OCI-M2 (cell line): ENCODE measurements at regions not wholly inside any gene's neighbourhood (a gene's known extent, or its start where the extent isn't known, plus 50 kb on each side); places are given as distances from the start of the nearest gene placed in this dataset.

ENCODE experiments used
- DNase-seq: peaks from one replicate; lab custom pipeline; 2025; ENCODE audit not compliant: unreplicated experiment; lab: John Stamatoyannopoulos, UW

- DNase-seq: no peak
These were observed 75.9 kb upstream of the DAB2 start for GRCh38 chr5:39500551-39501175.

GRCh38 chr5:39498278-39498952 lies 73.6 kb upstream of the DAB2 start:
- no peak for DNase-seq

DNA sequence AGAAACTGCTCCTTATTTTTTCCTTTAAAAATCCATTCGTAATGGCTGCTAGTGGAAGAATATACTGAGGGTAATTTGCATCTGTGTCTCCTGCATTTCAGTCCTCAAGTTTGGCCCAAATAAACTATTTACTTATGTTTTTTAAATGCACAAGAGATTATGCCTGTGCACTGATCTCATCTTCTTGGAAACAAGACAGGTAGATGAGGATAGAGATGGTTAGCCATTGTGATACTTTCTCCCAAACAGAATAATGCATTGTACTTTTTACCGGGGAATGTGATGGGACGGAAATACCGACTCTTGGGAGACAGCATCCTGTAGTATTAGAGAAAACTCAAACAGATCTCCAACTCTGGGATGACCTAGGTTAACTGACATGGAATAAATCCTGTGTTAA lies 72.5 kb upstream of the DAB2 start:
- no peak for DNase-seq

- DNase-seq: no peak
These were observed 70.4 kb upstream of the DAB2 start for GRCh38 chr5:39495227-39495626.

DNA sequence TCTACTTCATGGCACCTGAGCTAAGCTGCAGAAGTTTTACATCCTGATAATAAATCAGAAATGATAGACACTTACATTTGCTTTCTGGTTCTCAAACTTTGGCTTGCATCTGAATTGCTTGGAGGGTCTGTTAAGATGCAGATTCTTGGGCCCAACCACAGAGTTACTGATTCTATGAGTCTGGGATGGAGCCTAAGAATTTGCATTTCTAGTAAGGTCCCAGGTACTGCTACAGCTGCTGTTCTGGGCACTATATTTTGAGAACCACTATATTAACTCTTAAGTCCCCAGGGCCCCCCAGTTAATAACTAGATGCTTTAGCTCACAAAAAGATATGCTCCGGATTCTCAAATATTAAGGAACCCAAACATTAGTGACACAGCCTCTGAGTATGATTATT lies 69.8 kb upstream of the DAB2 start:
- DNase-seq: no peak

- no peak for DNase-seq
These were observed 69.3 kb upstream of the DAB2 start for GRCh38 chr5:39494107-39494510.

GRCh38 chr5:39491210-39491609 lies 66.4 kb upstream of the DAB2 start:
- no peak for DNase-seq

DNA sequence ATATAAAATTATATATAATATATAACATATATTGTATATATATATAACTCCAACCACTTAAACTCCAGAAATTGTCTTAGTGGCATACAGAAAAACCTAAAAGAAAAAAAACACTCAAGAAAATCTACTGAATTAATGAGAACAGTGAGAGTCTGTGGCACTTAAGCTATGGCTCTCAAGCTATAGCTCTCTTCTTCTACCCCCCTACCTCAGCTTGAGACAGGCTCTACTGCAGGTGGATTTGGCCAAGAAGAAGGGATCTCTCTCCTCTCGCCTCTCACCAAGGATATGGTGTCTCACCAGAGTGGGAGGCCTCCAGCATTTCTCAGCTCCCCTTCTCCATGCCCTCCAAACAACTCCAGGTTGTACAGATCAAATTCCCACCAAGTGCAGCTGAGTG lies 64.5 kb upstream of the DAB2 start:
- DNase-seq: no peak

DNA sequence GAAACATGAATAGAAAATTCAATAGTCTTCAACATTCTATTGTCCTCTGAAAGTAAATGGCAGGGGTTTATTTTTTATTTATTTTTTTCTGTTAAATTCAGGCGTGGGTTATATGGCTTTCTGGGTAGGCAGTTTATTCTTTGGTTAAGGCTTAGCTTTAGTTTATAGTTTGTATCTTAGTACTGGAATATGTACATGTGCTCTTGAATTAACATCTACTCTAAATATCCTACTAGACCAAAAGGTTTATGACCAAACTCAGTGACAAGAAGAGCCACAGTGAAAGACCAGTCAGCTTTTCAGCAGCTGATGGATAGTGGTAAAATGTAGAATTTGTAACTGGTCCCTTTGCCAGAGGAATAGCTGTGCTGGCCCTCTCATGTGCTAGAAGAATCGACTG lies 62.0 kb upstream of the DAB2 start:
- DNase-seq: no peak

DNA sequence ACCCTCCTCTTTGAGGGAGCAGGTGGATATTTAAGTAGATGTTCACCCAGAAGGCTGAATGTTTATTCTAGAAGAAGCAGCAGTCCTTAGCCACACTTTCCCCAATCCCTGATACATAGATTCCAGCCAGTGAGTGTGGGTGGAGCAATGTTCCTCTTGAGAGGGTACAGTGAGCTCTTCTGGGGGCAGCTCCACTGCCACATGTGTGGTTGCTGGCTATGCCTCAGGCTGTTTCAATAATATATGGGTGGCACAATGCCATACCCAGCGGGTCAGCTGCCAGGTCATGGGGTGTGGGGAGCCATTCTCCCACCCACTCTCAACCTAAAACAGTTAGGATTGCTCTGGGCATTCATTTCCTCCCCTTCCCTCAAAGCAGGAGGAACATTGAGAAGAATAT lies 61.6 kb upstream of the DAB2 start:
- DNase-seq: no peak

- DNase-seq: no peak
These were observed 60.3 kb upstream of the DAB2 start for GRCh38 chr5:39485079-39485478.

DNA sequence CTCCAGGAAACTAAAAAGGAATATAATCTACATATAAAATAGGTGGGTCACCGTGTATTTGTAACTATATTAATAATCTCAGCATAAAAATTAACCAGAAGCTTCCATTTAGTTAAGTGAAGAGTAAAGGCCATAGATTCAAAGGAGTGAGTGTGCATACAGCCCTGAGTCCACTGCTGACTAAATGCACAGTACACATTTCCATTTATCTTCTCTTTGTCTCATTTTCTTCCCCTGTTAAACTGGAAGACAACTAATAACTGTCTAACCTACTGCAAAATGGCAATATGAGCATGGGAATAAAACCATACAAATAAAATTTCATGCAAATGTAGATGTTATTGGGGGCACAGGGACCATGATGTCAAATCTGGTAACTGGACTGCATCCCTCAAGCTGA lies 59.9 kb upstream of the DAB2 start:
- DNase-seq: no peak

GRCh38 chr5:39482098-39482497 lies 57.3 kb upstream of the DAB2 start:
- DNase-seq: no peak

DNA sequence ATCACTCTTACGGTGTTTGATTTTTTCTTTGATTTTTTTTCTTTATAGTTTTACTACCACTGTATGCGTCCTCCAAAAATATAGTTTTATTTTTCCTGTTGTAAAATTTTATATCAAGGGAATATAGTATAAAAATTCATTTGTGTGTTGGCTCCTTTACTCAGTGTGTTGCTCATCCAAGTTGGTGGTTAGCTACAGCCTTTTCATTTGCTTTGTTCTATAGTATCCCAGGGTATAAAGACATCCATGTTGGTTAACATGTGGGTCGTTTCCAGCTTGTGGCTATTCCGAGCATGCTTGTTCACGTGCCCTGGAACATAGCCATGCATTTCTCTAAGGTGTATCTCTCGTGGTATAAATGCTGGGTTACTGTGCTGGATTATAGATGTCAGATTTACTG lies 54.8 kb upstream of the DAB2 start:
- DNase-seq: no peak

- no peak for DNase-seq
These were observed 54.1 kb upstream of the DAB2 start for GRCh38 chr5:39478863-39479262.

DNA sequence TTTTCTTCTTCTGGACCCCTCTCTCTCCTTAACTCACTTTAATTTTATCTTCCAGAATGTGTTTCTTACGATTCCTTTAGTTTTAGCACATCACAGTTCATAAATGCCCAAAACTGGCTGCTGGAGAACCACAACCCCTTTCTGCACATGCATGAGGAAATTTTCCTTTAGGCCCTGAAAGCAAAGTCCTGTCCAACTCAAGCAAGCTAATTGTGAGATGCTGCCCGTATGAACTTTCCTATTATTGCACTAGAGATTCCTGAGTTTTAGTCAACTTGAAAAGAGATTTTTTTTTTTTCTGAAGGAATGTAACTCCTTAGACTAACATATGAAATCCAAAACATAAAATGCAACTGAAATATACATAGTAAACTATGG lies 52.1 kb upstream of the DAB2 start:
- DNase-seq: no peak

DNA sequence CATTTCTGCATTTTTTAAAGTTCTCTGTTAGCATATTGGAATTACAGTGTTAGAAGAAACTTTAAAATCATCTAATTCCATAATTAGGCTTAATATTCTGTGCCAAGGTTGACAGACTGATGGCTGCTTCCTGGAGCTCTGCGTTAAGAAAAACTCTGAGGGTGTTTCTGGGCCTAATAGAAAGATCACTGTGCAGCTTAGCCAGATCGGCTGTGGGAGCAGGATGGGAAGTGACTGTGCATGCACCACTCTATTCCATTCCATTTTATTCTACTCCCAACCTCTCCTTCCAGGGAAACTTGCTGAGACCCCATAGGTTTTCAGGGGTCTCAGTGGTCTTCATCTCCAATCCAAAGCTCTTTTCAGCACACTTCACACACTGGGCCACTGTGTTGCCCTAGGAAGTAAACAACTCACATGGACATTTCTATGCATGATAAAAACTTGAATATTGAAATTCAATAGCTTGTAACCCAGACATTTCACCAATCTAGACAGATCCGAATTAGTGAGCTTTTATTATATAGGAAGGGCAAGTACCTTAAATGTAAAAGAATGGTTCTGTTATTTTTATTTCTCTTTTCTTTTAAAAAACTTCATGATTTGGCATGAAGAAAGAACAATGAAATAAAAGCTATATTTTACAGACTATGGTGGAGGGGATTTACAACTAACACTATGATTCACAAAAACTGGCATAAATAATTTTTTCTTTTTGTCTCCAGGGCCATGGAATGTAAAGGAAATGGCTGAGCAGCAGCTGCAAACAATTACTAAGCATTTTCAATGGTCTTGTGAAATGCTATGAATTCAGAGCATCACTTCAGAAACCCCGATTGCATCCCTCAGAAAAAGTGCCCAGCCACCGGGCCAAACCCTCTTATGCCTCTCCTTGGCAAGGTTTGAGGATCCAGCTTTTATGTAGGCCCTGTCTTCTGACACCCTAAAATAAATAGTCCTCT lies 51.4 kb upstream of the DAB2 start:
- DNase-seq: no peak

DNA sequence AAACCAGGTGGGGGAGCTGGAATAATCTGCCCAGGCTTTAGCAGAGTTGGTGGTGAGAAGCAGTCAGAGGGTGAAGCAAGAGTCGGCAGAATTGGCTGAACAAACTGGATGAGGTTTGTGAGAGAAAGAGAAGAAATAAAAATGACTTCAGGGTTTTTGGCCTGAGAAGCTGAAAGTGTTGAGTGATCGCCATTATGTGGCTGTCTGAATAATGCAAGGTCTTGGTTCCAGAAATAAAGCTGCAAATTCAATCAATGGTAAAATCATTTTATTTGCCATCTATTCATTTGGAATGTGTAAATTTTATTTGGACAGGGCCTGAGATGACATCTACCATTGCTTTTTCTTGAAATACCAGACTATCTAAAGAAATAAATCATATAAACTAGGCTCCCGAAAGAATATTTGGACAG lies 50.4 kb upstream of the DAB2 start:
- DNase-seq: no peak
